ENCODE measurements at regions not wholly inside any gene's neighbourhood (a gene's known extent, or its start where the extent isn't known, plus 50 kb on each side); places are given as distances from the start of the nearest gene placed in this dataset.
"Not testable (repeated sequence)": the region's sequence is repeated elsewhere in the genome, so short reads cannot be mapped to it uniquely, and the experiment has no call there.

GRCh38 chr11:50088231-50088630, 55.6 kb downstream of the OR4C45 start:
- no peak for DNase-seq (ENCODE audit: low read depth, low spot score)

GRCh38 chr11:50098186-50098725, 65.6 kb downstream of the OR4C45 start:
- DNase-seq (ENCODE audit: low read depth, low spot score) = no peak

GRCh38 chr11:50102916-50103315, 70.2 kb downstream of the OR4C45 start:
- no peak for DNase-seq (ENCODE audit: low read depth, low spot score)

- not testable (repeated sequence) for DNase-seq (ENCODE audit: low read depth, low spot score)
Measured at GRCh38 chr11:50140686-50141085, 108.0 kb downstream of the OR4C45 start.

GRCh38 chr11:50146308-50146707, 113.6 kb downstream of the OR4C45 start:
- DNase-seq (ENCODE audit: low read depth, low spot score) = not testable (repeated sequence)

GRCh38 chr11:50147946-50148345, 115.3 kb downstream of the OR4C45 start:
- DNase-seq (ENCODE audit: low read depth, low spot score) = not testable (repeated sequence)

- DNase-seq (ENCODE audit: low read depth, low spot score) = no peak
Measured at GRCh38 chr11:50155508-50155907, 122.8 kb downstream of the OR4C45 start.

- DNase-seq (ENCODE audit: low read depth, low spot score) = no peak
Measured at GRCh38 chr11:50164050-50164449, 131.4 kb downstream of the OR4C45 start.

GRCh38 chr11:50169634-50170033, 137.0 kb downstream of the OR4C45 start:
- no peak for DNase-seq (ENCODE audit: low read depth, low spot score)

- no peak for DNase-seq (ENCODE audit: low read depth, low spot score)
Measured at GRCh38 chr11:50170115-50170514, 137.4 kb downstream of the OR4C45 start.

- DNase-seq (ENCODE audit: low read depth, low spot score) = no peak
Measured at GRCh38 chr11:50174189-50174588, 141.5 kb downstream of the OR4C45 start.

- no peak for DNase-seq (ENCODE audit: low read depth, low spot score)
Measured at GRCh38 chr11:50174975-50175374, 142.3 kb downstream of the OR4C45 start.

- DNase-seq (ENCODE audit: low read depth, low spot score) = no peak
Measured at GRCh38 chr11:50178737-50179136, 146.1 kb downstream of the OR4C45 start.

- DNase-seq (ENCODE audit: low read depth, low spot score) = no peak
Measured at GRCh38 chr11:50181334-50181733, 148.7 kb downstream of the OR4C45 start.

GRCh38 chr11:50182486-50182885, 149.8 kb downstream of the OR4C45 start:
- DNase-seq (ENCODE audit: low read depth, low spot score) = no peak

- not testable (repeated sequence) for DNase-seq (ENCODE audit: low read depth, low spot score)
Measured at GRCh38 chr11:50183170-50183569, 150.5 kb downstream of the OR4C45 start.

- no peak for DNase-seq (ENCODE audit: low read depth, low spot score)
Measured at GRCh38 chr11:50186146-50186545, 153.5 kb downstream of the OR4C45 start.

GRCh38 chr11:50187220-50187619, 154.5 kb downstream of the OR4C45 start:
- DNase-seq (ENCODE audit: low read depth, low spot score) = no peak

- no peak for DNase-seq (ENCODE audit: low read depth, low spot score)
Measured at GRCh38 chr11:50188040-50188439, 155.4 kb downstream of the OR4C45 start.

- DNase-seq (ENCODE audit: low read depth, low spot score) = no peak
Measured at GRCh38 chr11:50192743-50193142, 160.1 kb downstream of the OR4C45 start.

GRCh38 chr11:50214376-50214775, 181.7 kb downstream of the OR4C45 start:
- DNase-seq (ENCODE audit: low read depth, low spot score) = no peak

- DNase-seq (ENCODE audit: low read depth, low spot score) = no peak
Measured at GRCh38 chr11:50220651-50221050, 188.0 kb downstream of the OR4C45 start.

GRCh38 chr11:50238368-50238767, 205.7 kb downstream of the OR4C45 start:
- not testable (repeated sequence) for DNase-seq (ENCODE audit: low read depth, low spot score)

- no peak for DNase-seq (ENCODE audit: low read depth, low spot score)
Measured at GRCh38 chr11:50246183-50246582, 213.5 kb downstream of the OR4C45 start.

All from ELF-1 (cell line).